Fibroblast of mammary gland (primary cell): ENCODE measurements at regions not wholly inside any gene's neighbourhood (a gene's known extent, or its start where the extent isn't known, plus 50 kb on each side); places are given as distances from the start of the nearest gene placed in this dataset.
A peak's percentile ranks its signal among the peaks of the same experiment; 100 is the strongest.

Experiments used
- DNase-seq: peaks from one replicate; pipeline ENCODE4 v3.0.0-alpha.2; 2010; ENCODE audit warnings: low read depth
- H3K4me3 ChIP-seq: 2 replicates; pipeline ENCODE4 v1.5.1; 2011; ENCODE audit warnings: low read depth, mild to moderate bottlenecking, low read length, moderate library complexity; ENCODE audit not compliant: control insufficient read depth
- CTCF ChIP-seq: conservative IDR thresholded peaks from 2 replicates; pipeline ENCODE4 v1.5.1; 2011; ENCODE audit warnings: low read depth, low read length, inconsistent platforms; ENCODE audit not compliant: control insufficient read depth, insufficient read depth

GRCh38 chr4:177587989-177588388 lies 145.8 kb upstream of the AGA start:
- TF ChIP-seq CTCF, result no peak
- H3K4me3 ChIP-seq, result no peak overlapping the region
- DNase-seq, result no peak

GRCh38 chr4:177595386-177595785 lies 153.1 kb upstream of the AGA start:
- DNase-seq, result no peak
- TF ChIP-seq CTCF, result no peak
- no peak overlapping the region for H3K4me3 ChIP-seq

GRCh38 chr4:177596035-177596434 lies 153.8 kb upstream of the AGA start:
- no peak overlapping the region for H3K4me3 ChIP-seq
- peak; percentile 83 for DNase-seq
- TF ChIP-seq CTCF, result no peak

- no peak for DNase-seq
- no peak overlapping the region for H3K4me3 ChIP-seq
- no peak for TF ChIP-seq CTCF
These were observed 154.8 kb upstream of the AGA start for GRCh38 chr4:177596991-177597390.

- no peak for DNase-seq
- TF ChIP-seq CTCF, result no peak
- H3K4me3 ChIP-seq, result no peak overlapping the region
These were observed 163.0 kb upstream of the AGA start for GRCh38 chr4:177605252-177605651.

GRCh38 chr4:177607111-177607573 lies 164.9 kb upstream of the AGA start:
- no peak for TF ChIP-seq CTCF
- no peak for DNase-seq
- H3K4me3 ChIP-seq, result no peak overlapping the region
